Fibroblast of lung (primary cell): ENCODE measurements at regions not wholly inside any gene's neighbourhood (a gene's known extent, or its start where the extent isn't known, plus 50 kb on each side); places are given as distances from the start of the nearest gene placed in this dataset.

ENCODE experiments used
- DNase-seq, 2 donors: peaks; one replicate each; pipeline versions ENCODE4 v3.0.0 to v3.0.0-alpha.2; 2010; ENCODE audit warnings: low read depth in 2 of 2
- H2AFZ ChIP-seq: 2 replicates; pipeline ENCODE4 v1.5.1; 2012; ENCODE audit warnings: low read length, control low read depth, inconsistent platforms
- H3K27ac ChIP-seq: 2 replicates; pipeline ENCODE4 v1.5.1; 2011; ENCODE audit warnings: low read length, control low read depth; ENCODE audit not compliant: insufficient read depth
- H3K27me3 ChIP-seq: 2 replicates; pipeline ENCODE4 v1.5.1; 2011; ENCODE audit warnings: mild to moderate bottlenecking, low read length; ENCODE audit not compliant: control insufficient read depth, insufficient read depth
- H3K36me3 ChIP-seq: 2 replicates; pipeline ENCODE4 v1.5.1; 2011; ENCODE audit warnings: low read length; ENCODE audit not compliant: control insufficient read depth, insufficient read depth
- H3K4me1 ChIP-seq: 2 replicates; pipeline ENCODE4 v1.5.1; 2011; ENCODE audit warnings: low read length; ENCODE audit not compliant: control insufficient read depth, insufficient read depth; ENCODE audit errors: extremely low read depth
- H3K4me2 ChIP-seq: 2 replicates; pipeline ENCODE4 v1.5.1; 2011; ENCODE audit warnings: low read length, control low read depth; ENCODE audit not compliant: insufficient read depth; ENCODE audit errors: extremely low read depth
- H3K4me3 ChIP-seq, 4 experiments: fragments of 200-600 bp in 1 of 4; sonication (generic) in 1 of 4; replicated peaks in 1 of 4; 2 replicates each; pipeline ENCODE4 v1.5.1; 2011 to 2016; ENCODE audit warnings: low read length in 4 of 4, low read depth in 3 of 4, mild to moderate bottlenecking in 3 of 4, control low read depth in 2 of 4, inconsistent platforms in 1 of 4, mixed read lengths in 1 of 4; ENCODE audit not compliant: insufficient read depth in 1 of 4; ENCODE audit errors: control extremely low read depth in 1 of 4
- H3K79me2 ChIP-seq: 2 replicates; pipeline ENCODE4 v1.5.1; 2012; ENCODE audit warnings: mild to moderate bottlenecking, low read length, inconsistent platforms; ENCODE audit not compliant: control insufficient read depth, insufficient read depth
- H3K9ac ChIP-seq: 2 replicates; pipeline ENCODE4 v1.5.1; 2011; ENCODE audit warnings: mild to moderate bottlenecking, low read length, control low read depth; ENCODE audit not compliant: insufficient read depth
- H3K9me3 ChIP-seq: 2 replicates; pipeline ENCODE4 v1.5.1; 2012; ENCODE audit warnings: low read depth, low read length; ENCODE audit not compliant: control insufficient read depth, insufficient read depth
- H4K20me1 ChIP-seq: 2 replicates; pipeline ENCODE4 v1.5.1; 2011; ENCODE audit warnings: low read length; ENCODE audit not compliant: control insufficient read depth, insufficient read depth; ENCODE audit errors: extremely low read depth
- EZH2 ChIP-seq: IDR thresholded peaks from 2 replicates; pipeline ENCODE4 v1.5.1; 2012; ENCODE audit warnings: low read length, control low read depth, mild to moderate bottlenecking; ENCODE audit errors: missing control alignments
- TF ChIP-seq, protein P1 (sequence below), 2 donors: IDR thresholded peaks in 1 of 2; conservative IDR thresholded peaks in 1 of 2; 1 replicate in 1 of 2; 2 replicates in 1 of 2; pipeline ENCODE4 v1.5.1; 2011 to 2012; ENCODE audit warnings: low read length in 2 of 2, control low read depth in 1 of 2, inconsistent platforms in 1 of 2, low read depth in 1 of 2, mild to moderate bottlenecking in 1 of 2

- Histone ChIP-seq H3K9me3 (no peaks in the 10 kb centered on the region), H3K79me2 (no peaks in the 10 kb centered on the region), H3K4me1 (no peaks in the 10 kb centered on the region), H3K36me3 (no peaks in the 10 kb centered on the region), H3K4me3 (no peak overlapping the region), H4K20me1 (no peaks in the 10 kb centered on the region), H3K27me3 (no peaks in the 10 kb centered on the region), H3K27ac (no peak overlapping the region), H3K4me2 (no peak overlapping the region), H2AFZ (no peak overlapping the region), H3K9ac (no peak overlapping the region)
- TF ChIP-seq, protein P1, sequence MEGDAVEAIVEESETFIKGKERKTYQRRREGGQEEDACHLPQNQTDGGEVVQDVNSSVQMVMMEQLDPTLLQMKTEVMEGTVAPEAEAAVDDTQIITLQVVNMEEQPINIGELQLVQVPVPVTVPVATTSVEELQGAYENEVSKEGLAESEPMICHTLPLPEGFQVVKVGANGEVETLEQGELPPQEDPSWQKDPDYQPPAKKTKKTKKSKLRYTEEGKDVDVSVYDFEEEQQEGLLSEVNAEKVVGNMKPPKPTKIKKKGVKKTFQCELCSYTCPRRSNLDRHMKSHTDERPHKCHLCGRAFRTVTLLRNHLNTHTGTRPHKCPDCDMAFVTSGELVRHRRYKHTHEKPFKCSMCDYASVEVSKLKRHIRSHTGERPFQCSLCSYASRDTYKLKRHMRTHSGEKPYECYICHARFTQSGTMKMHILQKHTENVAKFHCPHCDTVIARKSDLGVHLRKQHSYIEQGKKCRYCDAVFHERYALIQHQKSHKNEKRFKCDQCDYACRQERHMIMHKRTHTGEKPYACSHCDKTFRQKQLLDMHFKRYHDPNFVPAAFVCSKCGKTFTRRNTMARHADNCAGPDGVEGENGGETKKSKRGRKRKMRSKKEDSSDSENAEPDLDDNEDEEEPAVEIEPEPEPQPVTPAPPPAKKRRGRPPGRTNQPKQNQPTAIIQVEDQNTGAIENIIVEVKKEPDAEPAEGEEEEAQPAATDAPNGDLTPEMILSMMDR (conservative IDR thresholded peaks at IDR 0.05 in 1 of 2, IDR thresholded peaks at IDR 0.05 in 1 of 2; ENCODE audit: low read depth in 1 of 2, low read length in 2 of 2) = no peak
- no peak for TF ChIP-seq EZH2
- DNase-seq = no peak
Measured at GRCh38 chr12:91423693-91424050, 241.1 kb upstream of the DCN start.

DNA sequence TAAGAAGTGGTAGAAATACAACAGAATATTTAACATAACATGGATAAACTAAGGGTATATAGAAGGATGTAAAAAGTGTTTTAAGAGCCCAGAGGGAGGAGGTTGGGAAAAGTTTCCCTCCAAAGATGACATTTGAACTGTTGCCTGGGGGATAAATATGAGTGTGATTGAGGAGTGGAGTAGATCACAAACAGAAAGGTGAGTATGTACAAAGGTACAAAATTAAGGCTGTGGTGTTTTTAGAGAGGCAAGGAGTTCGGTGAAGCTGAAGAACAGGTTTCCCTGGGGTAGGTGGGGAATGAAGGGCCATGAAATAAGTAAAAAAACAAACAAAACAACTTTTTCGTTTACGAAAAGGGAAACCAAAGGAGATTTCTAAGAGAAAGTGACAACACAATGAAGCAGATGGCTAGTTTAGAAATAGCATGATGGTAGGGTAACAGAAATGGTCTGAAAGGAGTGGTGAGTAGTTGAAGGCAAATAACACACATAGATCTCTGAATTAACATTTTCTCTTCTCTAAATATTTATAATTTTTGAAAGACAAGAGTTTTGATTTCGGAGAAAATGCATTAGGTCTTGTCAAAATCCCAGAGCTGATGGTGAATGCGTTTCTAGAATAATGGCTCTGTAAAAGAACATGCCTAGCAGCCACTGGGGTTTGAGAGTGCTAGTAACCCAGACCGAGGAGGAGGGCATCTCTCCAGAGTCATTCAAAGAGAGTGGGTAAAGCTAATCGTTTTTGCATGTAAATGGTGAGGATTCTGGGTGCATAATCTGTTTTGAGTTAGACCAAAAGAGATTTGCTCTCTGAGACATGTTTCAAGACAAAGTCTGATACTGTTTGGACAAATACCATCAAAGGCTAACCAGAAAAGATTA is 240.4 kb upstream of the DCN start:
- Histone ChIP-seq H3K4me3 (no peak overlapping the region), H3K79me2 (no peaks in the 10 kb centered on the region), H3K27me3 (no peaks in the 10 kb centered on the region), H3K9me3 (no peaks in the 10 kb centered on the region), H4K20me1 (no peaks in the 10 kb centered on the region), H3K9ac (no peak overlapping the region), H2AFZ (no peak overlapping the region), H3K27ac (no peak overlapping the region), H3K4me2 (no peak overlapping the region), H3K36me3 (no peaks in the 10 kb centered on the region), H3K4me1 (no peaks in the 10 kb centered on the region)
- no peak for DNase-seq
- no peak for TF ChIP-seq EZH2
- TF ChIP-seq, protein P1 (conservative IDR thresholded peaks at IDR 0.05 in 1 of 2, IDR thresholded peaks at IDR 0.05 in 1 of 2; ENCODE audit: low read depth in 1 of 2, low read length in 2 of 2) = no peak

DNA sequence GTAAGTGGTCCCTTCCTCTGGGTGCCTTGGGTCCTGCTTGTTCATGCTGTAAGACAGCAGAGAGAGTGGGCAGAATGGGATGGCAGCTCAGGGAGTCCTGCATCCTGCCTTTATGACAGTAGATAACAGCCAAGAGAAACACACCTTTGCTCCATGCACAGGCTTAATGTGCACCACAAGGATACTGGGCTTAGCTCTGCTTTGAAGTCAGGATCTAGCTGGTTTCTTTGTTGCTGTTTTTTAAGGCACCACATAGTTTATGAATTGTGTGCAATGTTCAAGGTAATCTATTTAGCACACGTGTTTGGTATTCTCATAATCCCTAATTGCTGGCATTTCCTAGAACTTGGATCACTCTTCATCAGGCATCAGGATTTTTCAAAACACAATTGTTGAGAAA is 239.5 kb upstream of the DCN start:
- Histone ChIP-seq H3K27me3 (no peaks in the 10 kb centered on the region), H3K36me3 (no peaks in the 10 kb centered on the region), H4K20me1 (no peaks in the 10 kb centered on the region), H3K9me3 (no peaks in the 10 kb centered on the region), H2AFZ (no peak overlapping the region), H3K27ac (no peak overlapping the region), H3K9ac (no peak overlapping the region), H3K4me3 (no peak overlapping the region), H3K4me1 (no peaks in the 10 kb centered on the region), H3K4me2 (no peak overlapping the region), H3K79me2 (no peaks in the 10 kb centered on the region)
- TF ChIP-seq EZH2 = no peak
- TF ChIP-seq, protein P1 (conservative IDR thresholded peaks at IDR 0.05 in 1 of 2, IDR thresholded peaks at IDR 0.05 in 1 of 2; ENCODE audit: low read depth in 1 of 2, low read length in 2 of 2) = no peak
- no peak for DNase-seq
